Head of caudate nucleus (tissue), 42 donors: ENCODE measurements at regions not wholly inside any gene's neighbourhood (a gene's known extent, or its start where the extent isn't known, plus 50 kb on each side); places are given as distances from the start of the nearest gene placed in this dataset.
"Not testable (repeated sequence)": the region's sequence is repeated elsewhere in the genome, so short reads cannot be mapped to it uniquely, and the experiment has no call there.

Experiments used
- DNase-seq, 42 donors: peaks; one replicate each; pipeline versions ENCODE4 v3.0.0 to v3.0.0-alpha.2; 2020 to 2021; ENCODE audit warnings: mixed read lengths in 7 of 42
- intact Hi-C: fragments of 100-400 bp; cut with DNase I; formaldehyde crosslinking; loops from one replicate; pipeline ENCODE4 v1.15.0; 2022

DNA sequence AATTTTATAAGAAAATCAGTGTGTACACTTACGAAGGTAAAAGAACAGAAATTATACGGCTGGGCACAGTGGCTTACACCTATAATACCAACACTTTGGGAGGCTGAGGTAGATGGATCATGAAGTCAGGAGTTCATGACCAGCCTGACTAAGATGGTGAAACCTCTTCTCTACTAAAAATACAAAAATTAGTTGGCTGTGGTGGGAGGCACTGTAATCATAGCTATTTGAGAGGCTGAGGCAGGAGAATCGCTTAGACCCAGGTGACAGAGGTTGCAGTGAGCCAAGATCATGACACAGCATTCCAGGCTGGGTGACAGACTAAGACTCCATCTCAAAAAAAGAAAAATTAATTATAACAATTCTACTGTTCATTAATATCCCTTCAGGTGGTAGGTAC lies 151.9 kb downstream of the ZNF737 start:
- intact Hi-C loops: loop anchor here (5.0 kb wide), 1 partner anchor 124 kb away; no protein-coding TSS in a partner anchor
- DNase-seq: no peak

DNA sequence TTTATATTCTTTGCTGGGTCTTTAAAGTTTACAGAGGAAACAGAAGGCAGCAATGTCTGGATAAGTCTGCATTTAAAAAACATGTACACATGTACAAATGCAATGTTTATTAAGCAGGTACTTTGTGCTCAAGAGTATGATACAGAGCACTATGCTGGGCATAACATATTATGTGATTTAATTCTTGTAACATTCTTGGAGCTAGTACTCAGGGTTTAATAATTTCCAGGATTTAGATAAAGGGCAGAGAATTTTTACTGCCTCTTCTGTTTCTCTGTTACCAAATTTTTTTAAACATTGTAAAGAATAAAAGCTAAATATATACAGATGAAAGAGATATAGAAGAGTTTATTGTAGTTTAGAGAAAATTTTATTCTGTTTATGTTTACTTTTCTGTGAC lies 152.7 kb downstream of the ZNF737 start:
- DNase-seq: no peak
- intact Hi-C loops: loop anchor here (5.0 kb wide), 1 partner anchor 124 kb away; no protein-coding TSS in a partner anchor

- intact Hi-C loops: no loop called here
- DNase-seq: no peak
Measured at GRCh38 chr19:20397292-20397691, 168.3 kb downstream of the ZNF737 start.

GRCh38 chr19:20388706-20389225 lies 176.8 kb downstream of the ZNF737 start:
- peak in 2 of 42 donors; percentile 4 for DNase-seq
- intact Hi-C loops: no loop called here

DNA sequence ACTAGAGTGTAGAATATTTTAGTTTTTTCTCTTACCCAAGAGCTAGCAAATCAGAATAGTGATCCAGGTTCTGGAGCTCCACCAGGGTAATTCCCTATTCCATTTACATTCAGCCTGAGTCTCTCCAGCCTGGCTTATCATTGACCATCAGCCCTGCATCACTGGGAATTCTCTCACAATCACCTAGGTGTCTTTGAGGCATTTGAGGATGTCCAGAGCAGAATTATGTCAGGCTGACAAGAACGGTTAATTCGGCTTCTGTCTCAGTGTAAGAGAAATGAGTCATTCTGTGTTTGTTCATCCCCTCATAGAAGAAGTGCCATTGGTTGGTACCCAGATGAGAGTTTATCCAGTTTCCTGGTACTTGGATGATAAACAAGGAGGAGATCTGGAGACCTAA lies 180.5 kb downstream of the ZNF737 start:
- no peak for DNase-seq
- intact Hi-C loops: no loop called here

DNA sequence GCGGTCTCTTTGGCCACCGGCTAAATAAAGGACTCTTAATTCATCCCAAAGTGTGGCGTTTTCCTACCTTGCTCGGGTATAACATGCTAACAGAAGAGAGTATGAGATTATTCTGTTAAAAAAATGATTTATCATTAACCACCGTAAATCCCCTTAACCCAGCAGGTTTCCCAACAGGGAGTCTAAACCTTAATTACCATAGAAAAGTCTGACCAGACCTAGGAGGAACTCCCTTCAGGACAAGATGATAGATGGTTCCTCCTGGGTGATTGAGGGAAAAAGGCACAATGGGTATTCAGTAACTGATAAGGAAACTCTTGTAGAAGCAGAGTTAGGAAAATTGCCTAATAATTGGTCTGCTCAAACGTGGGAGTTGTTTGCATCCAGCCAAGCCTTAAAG lies 193.7 kb downstream of the ZNF737 start:
- DNase-seq: no peak
- intact Hi-C loops: no loop called here

DNA sequence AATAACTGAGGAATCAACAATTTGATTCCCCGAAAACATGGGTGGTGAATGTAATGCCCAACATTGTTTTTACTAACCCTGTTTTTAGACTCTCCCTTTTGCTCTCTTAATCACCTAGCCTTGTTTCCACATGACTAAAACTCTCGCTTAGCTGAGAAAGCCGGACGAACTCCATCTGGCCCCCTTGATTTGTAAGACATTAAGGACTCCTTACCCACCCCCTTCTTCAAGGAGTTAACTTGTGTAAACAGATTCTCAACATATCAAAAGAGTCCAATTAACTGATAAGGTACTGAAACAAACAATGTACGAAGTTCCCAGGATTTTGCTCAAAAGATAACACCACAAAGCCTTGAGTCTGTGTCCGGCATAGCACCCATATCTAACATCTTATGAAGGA lies 194.3 kb downstream of the ZNF737 start:
- intact Hi-C loops, DNase-seq: not testable (repeated sequence)

DNA sequence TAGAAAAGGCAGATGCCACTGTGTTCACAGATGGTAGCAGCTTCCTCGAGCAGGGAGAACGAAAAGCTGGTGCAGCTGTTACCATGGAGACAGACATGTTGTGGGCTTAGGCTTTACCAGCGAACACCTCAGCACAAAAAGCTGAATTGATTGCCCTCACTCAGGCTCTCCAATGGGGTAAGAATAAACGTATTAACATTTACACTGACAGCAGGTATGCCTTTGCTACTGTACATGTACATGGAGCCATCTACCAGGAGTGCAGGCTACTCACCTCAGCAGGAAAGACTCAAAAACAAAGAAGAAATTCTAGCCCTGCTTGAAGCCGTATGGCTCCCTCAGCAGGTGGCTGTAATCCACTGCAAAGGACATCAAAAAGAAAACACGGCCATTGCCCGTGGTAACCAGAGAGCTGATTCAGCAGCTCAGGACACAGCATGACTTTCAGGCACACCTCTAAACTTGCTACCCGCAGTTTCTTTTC lies 197.7 kb downstream of the ZNF737 start:
- intact Hi-C loops: loop anchor here (10.0 kb wide), 1 partner anchor 123 kb away; no protein-coding TSS in a partner anchor
- peak in 32 of 42 donors; percentile 13 to 79 (median 40) for DNase-seq

GRCh38 chr19:20365146-20365545 lies 198.1 kb downstream of the ZNF486 start:
- no peak for DNase-seq

GRCh38 chr19:20359933-20360720 lies 193.1 kb downstream of the ZNF486 start:
- intact Hi-C loops: loop anchor here (10.0 kb wide), 1 partner anchor 115 kb away; no protein-coding TSS in a partner anchor
- DNase-seq: peak in 40 of 42 donors; percentile 14 to 89 (median 56)

More at GRCh38 chr19:20365146-20365545, 198.1 kb downstream of the ZNF486 start:
- intact Hi-C loops: loop anchor here (10.0 kb wide), 1 partner anchor 120 kb away; no protein-coding TSS in a partner anchor

DNA sequence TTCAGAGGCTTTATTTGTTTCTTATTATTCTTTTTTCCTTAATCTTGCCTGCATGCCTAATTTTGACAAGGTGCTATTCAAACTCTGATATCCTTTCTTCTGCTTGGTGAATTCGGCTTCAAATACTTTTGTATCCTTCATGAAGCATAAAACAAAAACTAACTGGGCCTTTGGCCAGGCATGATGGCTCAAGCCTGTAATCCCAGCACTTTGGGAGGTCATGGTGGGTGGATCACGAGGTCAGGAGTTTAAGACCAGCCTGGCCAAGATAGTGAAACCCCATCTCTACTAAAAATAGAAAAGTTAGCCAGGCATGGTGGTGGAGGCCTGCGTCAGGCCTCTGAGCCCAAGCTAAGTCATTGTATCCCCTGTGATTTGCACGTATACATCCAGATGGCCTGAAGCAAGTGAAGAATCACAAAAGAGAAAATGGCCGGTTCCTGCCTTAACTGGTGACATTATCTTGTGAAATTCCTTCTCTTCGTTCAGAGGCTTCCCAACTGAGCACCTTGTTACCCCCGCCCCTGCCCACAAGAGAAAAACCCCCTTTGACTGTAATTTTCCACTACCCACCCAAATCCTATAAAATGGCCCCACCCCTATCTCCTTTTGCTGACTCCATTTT lies 191.9 kb downstream of the ZNF486 start:
- DNase-seq, intact Hi-C loops: not testable (repeated sequence)

- intact Hi-C loops: no loop called here
- DNase-seq: no peak
Measured at GRCh38 chr19:20357921-20358320, 190.9 kb downstream of the ZNF486 start.

GRCh38 chr19:20351244-20351643 lies 184.2 kb downstream of the ZNF486 start:
- intact Hi-C loops: no loop called here
- DNase-seq: peak in 1 of 42 donors; percentile 8

- intact Hi-C loops: no loop called here
- no peak for DNase-seq
Measured at GRCh38 chr19:20349206-20349605, 182.2 kb downstream of the ZNF486 start.

- intact Hi-C loops: no loop called here
- DNase-seq: no peak
Measured at GRCh38 chr19:20339444-20339843, 172.4 kb downstream of the ZNF486 start.

DNA sequence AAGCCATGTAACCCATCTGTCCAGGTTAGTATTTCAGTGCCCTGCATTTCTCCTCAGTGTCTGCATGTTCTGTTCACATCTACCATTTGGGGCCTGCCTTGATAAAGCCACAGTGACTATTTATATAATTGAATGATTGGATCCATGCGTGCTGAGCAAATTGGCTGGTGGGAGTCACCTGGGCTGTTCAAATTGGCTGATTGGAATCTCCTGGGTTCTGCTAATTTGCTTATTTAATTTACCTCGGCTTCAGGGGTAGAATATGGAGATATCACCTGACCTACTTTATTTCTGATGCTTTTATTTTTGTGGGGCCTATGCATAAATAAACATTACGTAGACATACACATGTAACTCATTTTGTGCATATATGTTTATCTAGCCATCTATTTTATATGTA lies 167.7 kb downstream of the ZNF486 start:
- intact Hi-C loops: no loop called here

DNA sequence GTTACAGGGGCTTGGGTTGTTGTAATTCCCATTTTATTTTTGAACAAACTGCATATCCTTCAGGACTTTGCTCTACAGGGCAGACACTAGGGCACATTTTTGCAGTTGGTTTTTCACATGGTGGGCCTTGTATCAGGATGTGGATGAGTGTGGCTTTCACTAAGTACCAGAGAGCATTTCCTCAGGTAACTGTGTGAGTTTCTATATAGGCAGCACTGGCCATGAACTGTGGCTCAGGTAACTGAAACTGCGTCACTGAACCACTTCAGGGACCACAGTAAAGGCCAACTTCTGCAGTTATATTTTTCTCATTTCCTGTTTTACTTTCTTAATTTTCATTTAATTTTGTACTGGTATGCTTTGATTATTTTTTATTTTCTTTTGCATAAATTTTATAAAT lies 166.5 kb downstream of the ZNF486 start:
- DNase-seq: no peak
- intact Hi-C loops: no loop called here

More for the DNA sequence above, 167.7 kb downstream of the ZNF486 start:
- DNase-seq: no peak

DNA sequence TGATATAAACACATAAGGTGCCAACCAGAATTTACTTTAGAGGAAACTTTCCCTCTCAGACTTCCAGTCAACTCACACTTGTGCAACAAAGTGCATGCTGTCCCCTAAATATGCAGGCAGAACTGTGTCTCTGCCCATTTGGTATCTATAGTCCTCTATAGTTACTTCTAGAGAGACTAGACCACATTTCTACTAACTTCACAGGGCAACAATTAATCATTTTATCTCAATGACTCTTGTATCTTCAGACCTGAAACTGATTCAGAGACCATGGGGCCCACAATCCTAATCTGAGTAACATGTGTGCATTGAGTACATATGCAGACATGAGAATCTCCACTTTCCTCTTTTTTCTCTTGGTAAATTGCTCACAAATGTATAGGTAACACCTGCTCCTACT lies 158.1 kb downstream of the ZNF486 start:
- intact Hi-C loops: no loop called here
- no peak for DNase-seq

DNA sequence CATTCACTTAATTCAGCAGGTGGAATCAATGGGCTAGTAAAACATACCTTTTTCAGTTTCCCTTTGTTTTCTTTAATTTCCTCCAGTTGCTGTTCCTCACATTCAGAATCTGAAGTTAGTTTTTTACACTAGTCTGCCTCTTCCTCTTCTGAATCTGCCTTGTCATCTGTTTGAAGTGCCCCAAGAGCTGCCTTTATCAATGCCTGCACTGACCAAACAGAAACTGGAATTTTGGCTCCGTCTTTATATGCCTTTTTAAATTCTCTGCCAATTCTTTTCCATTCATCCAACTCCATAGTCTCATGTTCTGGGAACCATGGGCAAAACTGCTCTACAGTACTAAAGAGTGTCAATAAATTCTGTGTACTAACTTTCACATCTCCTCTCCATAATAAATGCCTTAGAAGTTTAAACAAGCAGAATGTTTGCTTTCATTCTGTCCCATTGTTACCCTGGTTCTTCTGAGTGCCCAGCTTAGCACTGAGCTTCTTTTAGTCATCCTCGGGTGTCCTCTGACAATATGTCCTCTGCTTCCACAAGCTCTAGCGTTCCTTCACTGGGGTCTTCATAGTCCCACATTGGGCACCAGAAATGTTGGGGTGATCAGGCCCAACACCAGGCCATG lies 154.2 kb downstream of the ZNF486 start:
- DNase-seq: no peak
- intact Hi-C loops: no loop called here

DNA sequence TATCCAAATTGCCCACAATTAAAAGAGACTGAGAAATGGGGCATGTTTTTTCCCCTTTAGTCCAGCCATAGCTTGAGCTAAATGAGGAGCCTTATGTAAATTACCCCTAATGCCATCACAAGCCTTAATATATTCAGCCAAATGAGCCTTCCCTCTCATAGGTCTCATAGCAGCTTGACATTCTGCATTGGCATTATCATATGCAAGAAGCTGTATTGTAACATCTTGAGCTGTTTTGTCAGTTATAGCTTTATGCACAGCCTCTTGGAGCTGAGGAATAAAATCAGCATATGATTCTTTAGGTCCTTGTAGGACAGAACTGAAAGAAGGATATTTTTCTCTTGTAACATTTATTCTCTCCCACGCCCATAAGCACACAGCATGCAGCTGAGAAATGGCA lies 153.2 kb downstream of the ZNF486 start:
- DNase-seq: no peak
- intact Hi-C loops: no loop called here
